ENCODE measurements at regions not wholly inside any gene's neighbourhood (a gene's known extent, or its start where the extent isn't known, plus 50 kb on each side); places are given as distances from the start of the nearest gene placed in this dataset.

DNA sequence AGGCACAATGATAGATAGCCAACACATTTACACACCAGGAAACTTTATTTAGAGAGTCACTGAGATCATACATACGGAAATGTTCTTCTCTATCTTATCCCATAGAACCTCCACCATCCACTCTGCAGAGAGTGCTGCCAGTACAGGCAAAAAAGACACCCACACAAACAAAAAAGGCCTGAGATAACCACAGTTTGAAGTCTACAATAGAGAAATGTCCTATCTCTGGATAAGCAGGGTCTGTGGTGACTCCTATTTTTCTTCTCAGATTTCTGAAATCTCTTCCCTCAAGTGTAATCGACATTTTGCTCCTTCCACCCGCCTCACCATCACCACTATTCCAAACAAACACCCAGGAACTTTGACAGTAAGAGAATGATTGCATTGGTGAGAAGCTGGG lies 413.9 kb upstream of the NR2F2 start:
- TF ChIP-seq, protein P1, sequence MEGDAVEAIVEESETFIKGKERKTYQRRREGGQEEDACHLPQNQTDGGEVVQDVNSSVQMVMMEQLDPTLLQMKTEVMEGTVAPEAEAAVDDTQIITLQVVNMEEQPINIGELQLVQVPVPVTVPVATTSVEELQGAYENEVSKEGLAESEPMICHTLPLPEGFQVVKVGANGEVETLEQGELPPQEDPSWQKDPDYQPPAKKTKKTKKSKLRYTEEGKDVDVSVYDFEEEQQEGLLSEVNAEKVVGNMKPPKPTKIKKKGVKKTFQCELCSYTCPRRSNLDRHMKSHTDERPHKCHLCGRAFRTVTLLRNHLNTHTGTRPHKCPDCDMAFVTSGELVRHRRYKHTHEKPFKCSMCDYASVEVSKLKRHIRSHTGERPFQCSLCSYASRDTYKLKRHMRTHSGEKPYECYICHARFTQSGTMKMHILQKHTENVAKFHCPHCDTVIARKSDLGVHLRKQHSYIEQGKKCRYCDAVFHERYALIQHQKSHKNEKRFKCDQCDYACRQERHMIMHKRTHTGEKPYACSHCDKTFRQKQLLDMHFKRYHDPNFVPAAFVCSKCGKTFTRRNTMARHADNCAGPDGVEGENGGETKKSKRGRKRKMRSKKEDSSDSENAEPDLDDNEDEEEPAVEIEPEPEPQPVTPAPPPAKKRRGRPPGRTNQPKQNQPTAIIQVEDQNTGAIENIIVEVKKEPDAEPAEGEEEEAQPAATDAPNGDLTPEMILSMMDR (IDR thresholded peaks at IDR 0.05) = no peak

DNA sequence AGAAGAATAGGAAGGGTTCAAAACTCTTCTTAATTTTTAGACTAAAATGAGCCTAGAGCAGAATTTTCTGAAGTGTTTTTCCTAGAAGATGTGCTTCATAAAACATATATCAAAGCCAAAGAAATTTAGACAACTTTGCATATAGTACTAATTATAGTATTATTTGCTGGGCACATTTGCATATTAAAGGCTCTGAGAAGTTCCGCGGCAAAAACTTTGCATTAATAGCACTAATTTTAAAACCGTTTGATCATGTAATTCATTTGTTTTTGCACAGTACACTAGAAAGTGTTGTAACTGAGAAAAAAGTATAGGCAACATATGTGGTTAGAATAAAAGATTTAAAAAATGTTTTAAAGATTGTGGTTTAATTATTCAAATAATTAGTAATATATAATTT lies 412.0 kb upstream of the NR2F2 start:
- TF ChIP-seq, protein P1 (IDR thresholded peaks at IDR 0.05) = no peak

DNA sequence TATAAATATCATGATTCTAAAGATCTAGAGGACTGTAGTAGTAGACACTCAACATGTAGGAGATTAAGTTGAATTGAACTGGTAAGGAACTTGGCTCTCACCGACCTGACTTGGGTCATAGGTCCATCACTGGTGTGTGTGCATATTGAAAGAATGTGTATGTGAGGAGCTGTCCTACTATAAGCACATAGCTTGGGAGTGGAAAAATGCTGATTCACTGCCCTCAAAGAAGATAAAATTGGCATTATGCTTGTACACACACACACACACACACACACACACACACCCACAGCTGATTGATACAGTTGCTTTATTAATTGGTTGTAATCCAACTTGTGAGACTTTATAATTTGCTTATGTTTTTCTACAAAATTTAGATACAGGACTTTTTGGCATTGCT lies 411.0 kb upstream of the NR2F2 start:
- TF ChIP-seq, protein P1 (IDR thresholded peaks at IDR 0.05) = no peak

DNA sequence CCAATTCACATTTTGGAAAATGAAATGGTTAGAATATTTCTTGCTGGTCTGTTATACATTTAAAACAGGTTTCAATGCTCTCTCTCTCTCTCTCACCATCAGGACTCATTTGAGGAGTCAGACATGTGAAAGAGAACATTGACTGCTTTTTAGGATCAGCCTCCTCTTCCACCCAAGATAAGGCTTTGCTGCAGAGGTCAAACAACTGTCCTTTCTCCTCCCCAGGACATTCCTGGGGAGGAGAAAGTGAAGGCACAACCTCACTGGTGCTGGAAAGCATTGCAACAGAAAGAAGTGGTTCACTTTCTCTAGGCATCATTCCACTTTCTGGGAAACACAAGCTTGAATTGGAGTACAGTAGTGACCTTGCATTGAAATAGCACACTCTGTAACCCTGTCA lies 409.1 kb upstream of the NR2F2 start:
- TF ChIP-seq, protein P1 (IDR thresholded peaks at IDR 0.05) = no peak

DNA sequence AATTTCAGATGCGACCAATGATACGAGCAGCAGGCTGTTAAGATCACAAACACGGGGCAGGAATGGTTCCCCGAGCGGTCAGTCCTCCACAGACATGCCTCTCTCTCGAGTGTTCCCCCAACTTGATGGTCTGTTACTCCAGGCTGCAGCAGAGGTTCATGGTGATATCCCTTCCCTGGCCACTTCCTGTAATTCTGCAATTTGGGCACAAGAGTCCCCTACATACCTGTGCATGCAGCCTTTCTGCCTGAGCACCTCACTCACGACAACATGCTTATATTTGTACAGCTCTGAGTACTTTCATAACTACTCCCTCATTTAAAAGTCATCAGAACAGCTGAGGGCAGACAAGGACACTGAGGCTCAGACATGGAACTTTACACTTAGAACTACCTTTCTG lies 408.1 kb upstream of the NR2F2 start:
- TF ChIP-seq, protein P1 (IDR thresholded peaks at IDR 0.05) = peak; percentile 36; the same call in 1 of the 2 replicates

DNA sequence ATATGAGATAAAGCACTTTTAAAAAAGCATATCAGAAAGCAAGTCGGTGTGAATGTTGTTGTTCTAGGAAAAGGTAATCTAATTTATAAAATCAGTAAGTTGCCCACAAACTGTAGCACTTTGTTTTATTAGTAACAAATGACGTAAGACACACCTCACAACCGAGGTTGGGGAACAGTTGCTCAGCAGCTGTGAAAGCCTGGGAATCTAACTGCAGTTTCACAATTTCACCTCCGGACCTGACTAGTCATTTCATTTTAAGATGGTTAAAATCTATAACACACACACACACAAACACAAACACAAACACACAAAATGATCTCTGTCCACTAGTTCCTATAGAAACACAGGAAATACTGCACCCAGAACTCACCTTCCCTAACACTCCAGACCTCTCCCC lies 406.7 kb upstream of the NR2F2 start:
- TF ChIP-seq, protein P1 (IDR thresholded peaks at IDR 0.05) = no peak

DNA sequence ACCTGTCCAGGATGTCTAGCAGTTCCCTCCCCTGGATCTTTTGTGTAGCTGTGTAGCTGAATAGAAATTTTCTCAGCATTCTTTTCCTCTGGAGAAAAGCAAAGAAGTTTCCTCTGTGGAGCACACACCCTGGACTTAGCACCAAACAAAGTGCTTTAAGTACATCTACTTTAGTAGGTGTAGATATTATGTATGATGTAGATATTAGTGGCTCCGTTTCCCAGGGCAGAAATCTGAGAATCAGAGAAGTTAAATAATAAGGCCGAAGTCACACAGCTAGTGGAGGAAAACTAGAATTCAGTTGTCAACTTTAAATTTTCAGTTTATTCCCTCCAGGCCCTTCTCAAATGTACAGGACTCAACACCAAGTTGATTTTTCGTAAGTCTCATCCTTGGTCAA lies 401.7 kb upstream of the NR2F2 start:
- TF ChIP-seq, protein P1 (IDR thresholded peaks at IDR 0.05) = no peak

DNA sequence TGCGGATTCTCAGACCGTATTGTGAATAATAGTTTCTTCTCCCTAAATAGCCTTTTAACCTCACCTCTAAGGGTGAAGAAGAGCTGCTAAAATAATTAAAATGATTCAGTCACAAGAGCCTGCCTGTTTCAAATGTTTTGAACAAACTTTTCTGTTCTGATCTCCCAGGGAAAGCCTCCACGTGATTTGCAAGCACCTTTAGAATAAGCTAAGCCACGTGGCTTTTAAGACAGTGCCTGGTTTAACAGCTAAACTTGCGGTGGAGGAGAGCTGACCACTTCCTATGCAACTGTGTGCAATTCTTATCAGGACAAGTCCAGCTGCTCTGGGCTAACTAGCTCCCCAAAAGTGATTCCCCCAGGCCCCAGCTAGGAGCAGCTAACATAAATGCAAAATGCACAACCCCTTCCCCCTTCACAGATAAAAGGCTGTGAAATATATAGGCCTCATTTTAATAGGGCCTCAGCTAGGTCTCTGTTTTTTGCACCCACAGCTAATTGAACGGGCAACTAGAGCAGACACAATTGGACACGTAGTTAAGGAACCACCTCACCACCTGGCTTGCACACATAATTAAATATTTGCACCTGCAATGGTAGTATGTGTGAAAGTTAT lies 401.2 kb upstream of the NR2F2 start:
- TF ChIP-seq, protein P1 (IDR thresholded peaks at IDR 0.05) = no peak
